HCT116 (cell line): ENCODE measurements at regions not wholly inside any gene's neighbourhood (a gene's known extent, or its start where the extent isn't known, plus 50 kb on each side); places are given as distances from the start of the nearest gene placed in this dataset.

Experiments used
- ATAC-seq: fragments of 200-7000 bp; cut with Tn5 transposase; 2 replicates; pipeline ENCODE4 v1.9.1; 2020; ENCODE audit warnings: mild to moderate bottlenecking, moderate library complexity
- BruUV-seq: library from RNA; stranded (reverse); fragments of 400-500 nt; replicated peaks from 2 replicates; lab custom pipeline; 2021; lab: Mats Ljungman, UMichigan
- CTCF ChIA-PET: fragments of 300-600 bp; sonication (Branson Sonifier 250); formaldehyde crosslinking; loops from one replicate; lab custom pipeline; 2021; ENCODE audit warnings: antibody characterized with exemption; lab: Charles Lee
- POLR2A ChIA-PET: fragments of 300-600, 350-600 bp; sonication (Branson Sonifier 250); formaldehyde crosslinking; loops from one replicate; lab custom pipeline; 2021; ENCODE audit warnings: antibody characterized with exemption; lab: Charles Lee
- RAD21 ChIA-PET, 2 experiments: fragments of 300-600 bp; sonication (Branson Sonifier 250); formaldehyde crosslinking; loops; one replicate each; lab custom pipeline; 2023; ENCODE audit warnings: low total read pairs in 2 of 2; ENCODE audit not compliant: uncharacterized antibody in 2 of 2, unreplicated experiment in 2 of 2, low non-redundant PET in 1 of 2; lab: Charles Lee
- DNase-seq: peaks from one replicate; pipeline ENCODE4 v3.0.0-alpha.2; 2010; ENCODE audit warnings: low read depth, low spot score
- H2AFZ ChIP-seq: fragments of 200-600 bp; shearing (Covaris generic), sonication (generic); 2 replicates; pipeline ENCODE4 v1.6.1; 2017; ENCODE audit warnings: low read depth, mixed run types, mixed read lengths, antibody characterized with exemption, low read length; ENCODE audit not compliant: poor library complexity, severe bottlenecking
- H3K27ac ChIP-seq: 2 replicates; pipeline ENCODE4 v1.5.1; 2012; ENCODE audit warnings: low read depth, low read length
- H3K27me3 ChIP-seq: fragments of 200-600 bp; sonication (generic); 2 replicates; pipeline ENCODE4 v1.6.1; 2016; ENCODE audit warnings: mixed run types, low read length, mixed read lengths; ENCODE audit not compliant: insufficient read depth
- H3K36me3 ChIP-seq, 2 experiments: fragments of 200-500 bp in 1 of 2; fragments of 200-600 bp in 1 of 2; sonication (Bioruptor generic) in 1 of 2; sonication (generic) in 1 of 2; 2 replicates each; pipeline versions ENCODE4 v1.5.1 to v1.6.1; 2014 to 2016; ENCODE audit warnings: low read length in 2 of 2, inconsistent platforms in 1 of 2, mixed read lengths in 1 of 2, mixed run types in 1 of 2; ENCODE audit not compliant: insufficient read depth in 2 of 2, control insufficient read depth in 1 of 2
- H3K4me1 ChIP-seq, 2 experiments: fragments of 200-600 bp in 1 of 2; sonication (generic) in 1 of 2; 2 replicates each; pipeline versions ENCODE4 v1.5.1 to v1.6.1; 2012 to 2017; ENCODE audit warnings: low read length in 2 of 2, inconsistent platforms in 1 of 2, mild to moderate bottlenecking in 1 of 2, mixed read lengths in 1 of 2, mixed run types in 1 of 2, moderate library complexity in 1 of 2; ENCODE audit not compliant: insufficient read depth in 2 of 2, control insufficient read depth in 1 of 2
- H3K4me2 ChIP-seq: fragments of 200-600 bp; sonication (generic); 2 replicates; pipeline ENCODE4 v1.6.1; 2017; ENCODE audit warnings: mixed run types, low read length, mixed read lengths
- H3K4me3 ChIP-seq, 2 experiments: fragments of 200-600 bp in 1 of 2; sonication (generic) in 1 of 2; replicated peaks in 1 of 2; 2 replicates each; pipeline ENCODE4 v1.5.1; 2011 to 2016; ENCODE audit warnings: low read length in 2 of 2, control low read depth in 1 of 2, low read depth in 1 of 2, mild to moderate bottlenecking in 1 of 2, mixed read lengths in 1 of 2, mixed run types in 1 of 2
- H3K79me2 ChIP-seq: fragments of 200-600 bp; sonication (generic); 2 replicates; pipeline ENCODE4 v1.6.1; 2017; ENCODE audit warnings: mild to moderate bottlenecking, mixed run types, low read length, moderate library complexity, mixed read lengths; ENCODE audit not compliant: insufficient read depth
- H3K9ac ChIP-seq: fragments of 200-600 bp; sonication (generic); 2 replicates; pipeline ENCODE4 v1.6.1; 2016; ENCODE audit warnings: low read length, mixed read lengths
- H3K9me2 ChIP-seq: fragments of 200-600 bp; sonication (generic), shearing (Covaris generic); 2 replicates; pipeline ENCODE4 v1.6.1; 2017; ENCODE audit warnings: mixed run types, mild to moderate bottlenecking, moderate library complexity; ENCODE audit not compliant: insufficient read depth
- H3K9me3 ChIP-seq, 2 experiments: fragments of 200-500 bp in 1 of 2; fragments of 200-600 bp in 1 of 2; sonication (Bioruptor generic) in 1 of 2; sonication (generic) in 1 of 2; 2 replicates each; pipeline ENCODE4 v1.6.1; 2014 to 2017; ENCODE audit warnings: low read length in 2 of 2, mixed read lengths in 2 of 2, inconsistent platforms in 1 of 2, low read depth in 1 of 2, mild to moderate bottlenecking in 1 of 2, mixed run types in 1 of 2, moderate library complexity in 1 of 2; ENCODE audit not compliant: control insufficient read depth in 1 of 2, insufficient read depth in 1 of 2
- H4K20me1 ChIP-seq: fragments of 200-600 bp; sonication (generic), shearing (Covaris generic); 2 replicates; pipeline ENCODE4 v1.6.1; 2017; ENCODE audit warnings: mixed run types, mild to moderate bottlenecking, moderate library complexity; ENCODE audit not compliant: insufficient read depth
- CBX3 ChIP-seq: IDR thresholded peaks from 2 replicates; pipeline ENCODE4 v1.6.1; 2012; ENCODE audit warnings: low read depth
- CEBPB ChIP-seq: IDR thresholded peaks from 2 replicates; pipeline ENCODE4 v1.6.1; 2012; ENCODE audit warnings: low read depth
- EGR1 ChIP-seq: IDR thresholded peaks from 2 replicates; pipeline ENCODE4 v1.6.1; 2012; ENCODE audit warnings: low read depth
- EZH2phosphoT487 ChIP-seq: fragments of 200-600 bp; IDR thresholded peaks from 2 replicates; pipeline ENCODE4 v1.6.1; 2018; ENCODE audit warnings: antibody characterized with exemption, borderline replicate concordance
- FOSL1 ChIP-seq: IDR thresholded peaks from 2 replicates; pipeline ENCODE4 v1.6.1; 2012; ENCODE audit warnings: low read depth
- JUND ChIP-seq: IDR thresholded peaks from 2 replicates; pipeline ENCODE4 v1.6.1; 2012
- POLR2AphosphoS5 ChIP-seq: IDR thresholded peaks from 2 replicates; pipeline ENCODE4 v1.6.1; 2011; ENCODE audit warnings: mild to moderate bottlenecking, low read depth, low read length, moderate library complexity
- SRF ChIP-seq: IDR thresholded peaks from 2 replicates; pipeline ENCODE4 v1.6.1; 2012; ENCODE audit warnings: low read depth
- TCF7L2 ChIP-seq: IDR thresholded peaks from 2 replicates; pipeline ENCODE4 v1.7.0; 2011; ENCODE audit warnings: borderline replicate concordance, inconsistent platforms; ENCODE audit not compliant: insufficient read depth, insufficient read length; ENCODE audit errors: extremely low read depth
- YY1 ChIP-seq: IDR thresholded peaks from 2 replicates; pipeline ENCODE4 v1.6.1; 2011; ENCODE audit warnings: low read length, low read depth, moderate library complexity, mild to moderate bottlenecking; ENCODE audit not compliant: insufficient replicate concordance; ENCODE audit errors: extremely low read depth
- ZFX ChIP-seq: fragments of 450-650 bp; IDR thresholded peaks from 2 replicates; pipeline ENCODE4 v1.6.1; 2017
- intact Hi-C: fragments of 100-400 bp; cut with micrococcal nuclease; formaldehyde crosslinking; loops from 2 replicates; pipeline ENCODE4 v1.10.0; 2022
- TF ChIP-seq, protein P1 (sequence below), 3 experiments: fragments of 200-600 bp in 1 of 3; sonication (generic) in 1 of 3; IDR thresholded peaks in 2 of 3; conservative IDR thresholded peaks in 1 of 3; 2 replicates each; pipeline ENCODE4 v1.5.1; 2012 to 2017; ENCODE audit warnings: low read depth in 2 of 3, low read length in 2 of 3, antibody characterized with exemption in 1 of 3, borderline replicate concordance in 1 of 3, control low read depth in 1 of 3, mild to moderate bottlenecking in 1 of 3, mixed read lengths in 1 of 3, mixed run types in 1 of 3, moderate library complexity in 1 of 3; ENCODE audit not compliant: insufficient read depth in 1 of 3
- TF ChIP-seq, protein P2 (sequence below): IDR thresholded peaks from 2 replicates; pipeline ENCODE4 v1.6.1; 2012
- TF ChIP-seq, protein P3 (sequence below): IDR thresholded peaks from 2 replicates; pipeline ENCODE4 v1.6.1; 2012
- TF ChIP-seq, protein P4 (sequence below): IDR thresholded peaks from 2 replicates; pipeline ENCODE4 v1.6.1; 2011; ENCODE audit warnings: mild to moderate bottlenecking, low read length, moderate library complexity; ENCODE audit not compliant: insufficient replicate concordance; ENCODE audit errors: extremely low read depth

DNA sequence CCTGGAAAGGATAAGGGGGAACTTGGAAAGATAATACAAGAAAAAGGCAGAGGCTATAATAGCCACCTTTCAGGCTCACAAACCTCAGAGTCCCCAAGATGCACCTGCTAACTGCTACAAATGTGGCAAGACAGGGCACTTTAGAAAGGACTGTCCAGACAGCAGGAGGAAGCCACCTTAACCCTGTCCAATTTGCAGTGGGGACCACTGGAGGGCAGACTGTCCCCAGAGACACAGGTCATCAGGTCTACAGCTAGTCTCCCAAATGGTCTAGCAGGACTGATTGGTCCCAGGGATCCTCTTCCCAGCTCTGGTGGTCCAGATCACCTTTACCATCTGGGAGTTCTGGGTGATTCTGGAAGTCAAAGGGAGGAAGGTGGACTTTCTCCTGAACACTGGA, 882.5 kb upstream of the GBE1 start:
- no peak overlapping the region for H2AFZ ChIP-seq
- RAD21 ChIA-PET = no interaction called here
- no peak overlapping the region for H3K27ac ChIP-seq
- CTCF ChIA-PET = no interaction called here
- no peak overlapping the region for H3K4me2 ChIP-seq
- no peaks in the 10 kb centered on the region for H3K27me3 ChIP-seq
- H3K79me2 ChIP-seq = no peaks in the 10 kb centered on the region
- H3K4me3 ChIP-seq = no peak overlapping the region
- DNase-seq (no peak), ATAC-seq (no peak)
- peaks cover 0 to 6% of the 10 kb centered on the region in 2 experiments; a peak in 1 of 4 replicates for H3K9me3 ChIP-seq
- H3K36me3 ChIP-seq = no peaks in the 10 kb centered on the region
- POLR2A ChIA-PET = no interaction called here
- no peak overlapping the region for H3K9ac ChIP-seq
- no peaks in the 10 kb centered on the region for H3K9me2 ChIP-seq
- intact Hi-C loops = no loop called here
- TF ChIP-seq EZH2phosphoT487 = no peak
- TF ChIP-seq, protein P1, sequence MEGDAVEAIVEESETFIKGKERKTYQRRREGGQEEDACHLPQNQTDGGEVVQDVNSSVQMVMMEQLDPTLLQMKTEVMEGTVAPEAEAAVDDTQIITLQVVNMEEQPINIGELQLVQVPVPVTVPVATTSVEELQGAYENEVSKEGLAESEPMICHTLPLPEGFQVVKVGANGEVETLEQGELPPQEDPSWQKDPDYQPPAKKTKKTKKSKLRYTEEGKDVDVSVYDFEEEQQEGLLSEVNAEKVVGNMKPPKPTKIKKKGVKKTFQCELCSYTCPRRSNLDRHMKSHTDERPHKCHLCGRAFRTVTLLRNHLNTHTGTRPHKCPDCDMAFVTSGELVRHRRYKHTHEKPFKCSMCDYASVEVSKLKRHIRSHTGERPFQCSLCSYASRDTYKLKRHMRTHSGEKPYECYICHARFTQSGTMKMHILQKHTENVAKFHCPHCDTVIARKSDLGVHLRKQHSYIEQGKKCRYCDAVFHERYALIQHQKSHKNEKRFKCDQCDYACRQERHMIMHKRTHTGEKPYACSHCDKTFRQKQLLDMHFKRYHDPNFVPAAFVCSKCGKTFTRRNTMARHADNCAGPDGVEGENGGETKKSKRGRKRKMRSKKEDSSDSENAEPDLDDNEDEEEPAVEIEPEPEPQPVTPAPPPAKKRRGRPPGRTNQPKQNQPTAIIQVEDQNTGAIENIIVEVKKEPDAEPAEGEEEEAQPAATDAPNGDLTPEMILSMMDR (IDR thresholded peaks at IDR 0.05 in 2 of 3, conservative IDR thresholded peaks at IDR 0.05 in 1 of 3; ENCODE audit: borderline replicate concordance in 1 of 3, insufficient read depth in 1 of 3, low read depth in 2 of 3, low read length in 2 of 3) = peak in 1 of 3 experiments; percentile 8; a peak in 1 of 6 replicates
- H4K20me1 ChIP-seq = no peaks in the 10 kb centered on the region
- BruUV-seq = no TSS peak
- no peaks in the 10 kb centered on the region for H3K4me1 ChIP-seq

DNA sequence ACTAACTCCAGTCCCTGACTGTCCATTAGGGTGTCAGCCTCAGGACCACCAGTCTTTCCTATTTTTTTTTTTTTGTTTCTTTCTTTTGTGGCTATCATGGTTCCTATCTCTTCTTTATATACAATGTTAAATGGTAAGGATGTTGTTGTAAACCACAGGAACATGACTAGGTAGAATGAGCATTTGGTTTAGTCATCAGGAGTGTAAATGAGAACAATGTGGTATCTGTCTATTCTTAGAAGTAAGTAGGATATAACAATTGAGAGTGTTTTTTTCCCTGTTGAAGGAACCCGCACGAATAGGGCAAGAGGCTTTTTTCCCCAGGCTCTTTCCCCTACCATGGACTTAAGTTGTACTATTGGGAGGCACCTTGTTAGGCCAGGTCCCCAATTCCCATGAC, 880.3 kb upstream of the GBE1 start:
- ATAC-seq = no peak
- 0 out of 4 replicates have a peak, but pooled peaks cover 0 to 3% of the 10 kb centered on the region in 2 experiments for H3K9me3 ChIP-seq
- TF ChIP-seq CBX3 = no peak
- TF ChIP-seq, protein P2, sequence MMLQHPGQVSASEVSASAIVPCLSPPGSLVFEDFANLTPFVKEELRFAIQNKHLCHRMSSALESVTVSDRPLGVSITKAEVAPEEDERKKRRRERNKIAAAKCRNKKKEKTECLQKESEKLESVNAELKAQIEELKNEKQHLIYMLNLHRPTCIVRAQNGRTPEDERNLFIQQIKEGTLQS = no peak
- no peak for TF ChIP-seq JUND
- TF ChIP-seq CEBPB = no peak
- TF ChIP-seq SRF = no peak
- TF ChIP-seq POLR2AphosphoS5 = no peak
- TF ChIP-seq FOSL1 = no peak
- no peak for TF ChIP-seq TCF7L2
- TF ChIP-seq YY1 = no peak
- TF ChIP-seq, protein P3, sequence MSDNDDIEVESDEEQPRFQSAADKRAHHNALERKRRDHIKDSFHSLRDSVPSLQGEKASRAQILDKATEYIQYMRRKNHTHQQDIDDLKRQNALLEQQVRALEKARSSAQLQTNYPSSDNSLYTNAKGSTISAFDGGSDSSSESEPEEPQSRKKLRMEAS = no peak
- TF ChIP-seq, protein P4, sequence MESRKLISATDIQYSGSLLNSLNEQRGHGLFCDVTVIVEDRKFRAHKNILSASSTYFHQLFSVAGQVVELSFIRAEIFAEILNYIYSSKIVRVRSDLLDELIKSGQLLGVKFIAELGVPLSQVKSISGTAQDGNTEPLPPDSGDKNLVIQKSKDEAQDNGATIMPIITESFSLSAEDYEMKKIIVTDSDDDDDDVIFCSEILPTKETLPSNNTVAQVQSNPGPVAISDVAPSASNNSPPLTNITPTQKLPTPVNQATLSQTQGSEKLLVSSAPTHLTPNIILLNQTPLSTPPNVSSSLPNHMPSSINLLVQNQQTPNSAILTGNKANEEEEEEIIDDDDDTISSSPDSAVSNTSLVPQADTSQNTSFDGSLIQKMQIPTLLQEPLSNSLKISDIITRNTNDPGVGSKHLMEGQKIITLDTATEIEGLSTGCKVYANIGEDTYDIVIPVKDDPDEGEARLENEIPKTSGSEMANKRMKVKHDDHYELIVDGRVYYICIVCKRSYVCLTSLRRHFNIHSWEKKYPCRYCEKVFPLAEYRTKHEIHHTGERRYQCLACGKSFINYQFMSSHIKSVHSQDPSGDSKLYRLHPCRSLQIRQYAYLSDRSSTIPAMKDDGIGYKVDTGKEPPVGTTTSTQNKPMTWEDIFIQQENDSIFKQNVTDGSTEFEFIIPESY = no peak
- TF ChIP-seq EGR1 = no peak
- TF ChIP-seq ZFX = no peak
- TF ChIP-seq, all 23 proteins: peak for 0
- H3K4me2 ChIP-seq = no peak overlapping the region
- H3K4me3 ChIP-seq = no peak overlapping the region
- H3K27ac ChIP-seq = no peak overlapping the region
- H3K79me2 ChIP-seq = no peaks in the 10 kb centered on the region
- RAD21 ChIA-PET = no interaction called here
- H3K9me2 ChIP-seq = no peaks in the 10 kb centered on the region
- H2AFZ ChIP-seq = no peak overlapping the region
- H3K4me1 ChIP-seq = no peaks in the 10 kb centered on the region
- no peak overlapping the region for H3K9ac ChIP-seq
- DNase-seq = no peak
- no peaks in the 10 kb centered on the region for H4K20me1 ChIP-seq
- no peaks in the 10 kb centered on the region for H3K27me3 ChIP-seq
- CTCF ChIA-PET = no interaction called here
- intact Hi-C loops = no loop called here
- no peaks in the 10 kb centered on the region for H3K36me3 ChIP-seq
- POLR2A ChIA-PET = no interaction called here
- BruUV-seq = no TSS peak
